Right lobe of liver (tissue), 4 donors: ENCODE measurements at regions not wholly inside any gene's neighbourhood (a gene's known extent, or its start where the extent isn't known, plus 50 kb on each side); places are given as distances from the start of the nearest gene placed in this dataset.

ENCODE experiments used
- POLR2A ChIP-seq: fragments of 450-650 bp; IDR thresholded peaks from one replicate; pipeline ENCODE4 v1.6.1; 2017; ENCODE audit warnings: antibody characterized with exemption, mild to moderate bottlenecking
- TF ChIP-seq, protein P1 (sequence below), 4 donors: fragments of 200-600 bp in 3 of 4; fragments of 450-650 bp in 1 of 4; IDR thresholded peaks; one replicate each; pipeline versions ENCODE4 v1.5.1 to v1.8.0; 2016 to 2022; ENCODE audit warnings: antibody characterized with exemption in 4 of 4, mild to moderate bottlenecking in 2 of 4
- donor health status: DM: no; HTN: no; CAD: no.
- donor health status: DM: no; HTN: no; CAD: no.
- donor health status: DM: no; HTN: yes; CAD: no.

DNA sequence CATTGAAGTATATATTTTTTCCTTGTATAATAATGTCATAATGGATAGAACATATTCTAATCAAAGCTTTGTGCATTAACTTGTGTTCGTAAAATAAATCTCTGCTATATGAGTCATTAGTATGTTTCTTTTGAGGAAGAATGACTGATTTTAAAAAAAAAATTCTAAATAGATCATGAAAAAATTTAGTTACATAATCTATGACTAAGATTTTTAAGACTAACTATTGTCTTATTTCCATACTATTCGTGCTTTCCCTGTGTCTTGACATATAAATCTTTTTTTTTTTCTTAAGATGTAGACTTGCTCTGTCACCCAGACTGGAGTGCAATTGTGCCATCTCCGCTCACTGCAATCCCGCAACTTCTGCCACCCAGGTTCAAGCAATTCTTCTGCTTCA is 226.1 kb downstream of the DSEL start:
- TF ChIP-seq, protein P1, sequence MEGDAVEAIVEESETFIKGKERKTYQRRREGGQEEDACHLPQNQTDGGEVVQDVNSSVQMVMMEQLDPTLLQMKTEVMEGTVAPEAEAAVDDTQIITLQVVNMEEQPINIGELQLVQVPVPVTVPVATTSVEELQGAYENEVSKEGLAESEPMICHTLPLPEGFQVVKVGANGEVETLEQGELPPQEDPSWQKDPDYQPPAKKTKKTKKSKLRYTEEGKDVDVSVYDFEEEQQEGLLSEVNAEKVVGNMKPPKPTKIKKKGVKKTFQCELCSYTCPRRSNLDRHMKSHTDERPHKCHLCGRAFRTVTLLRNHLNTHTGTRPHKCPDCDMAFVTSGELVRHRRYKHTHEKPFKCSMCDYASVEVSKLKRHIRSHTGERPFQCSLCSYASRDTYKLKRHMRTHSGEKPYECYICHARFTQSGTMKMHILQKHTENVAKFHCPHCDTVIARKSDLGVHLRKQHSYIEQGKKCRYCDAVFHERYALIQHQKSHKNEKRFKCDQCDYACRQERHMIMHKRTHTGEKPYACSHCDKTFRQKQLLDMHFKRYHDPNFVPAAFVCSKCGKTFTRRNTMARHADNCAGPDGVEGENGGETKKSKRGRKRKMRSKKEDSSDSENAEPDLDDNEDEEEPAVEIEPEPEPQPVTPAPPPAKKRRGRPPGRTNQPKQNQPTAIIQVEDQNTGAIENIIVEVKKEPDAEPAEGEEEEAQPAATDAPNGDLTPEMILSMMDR (IDR thresholded peaks at IDR 0.05) = no peak
- TF ChIP-seq POLR2A = no peak
